ENCODE measurements at regions not wholly inside any gene's neighbourhood (a gene's known extent, or its start where the extent isn't known, plus 50 kb on each side); places are given as distances from the start of the nearest gene placed in this dataset.

- TF ChIP-seq CTCF (IDR thresholded peaks at IDR 0.05 in 8 of 11, conservative IDR thresholded peaks at IDR 0.05 in 3 of 11) (no peak), POLR2A (IDR thresholded peaks at IDR 0.05) (no peak)
Observed at GRCh38 chr22:49262167-49262566, 565.5 kb downstream of the BRD1 start.

Data from spleen (tissue), 7 donors.